UCSD-AML1 (cell line): ENCODE measurements at regions not wholly inside any gene's neighbourhood (a gene's known extent, or its start where the extent isn't known, plus 50 kb on each side); places are given as distances from the start of the nearest gene placed in this dataset.

Experiments
- DNase-seq: peaks from one replicate; lab custom pipeline; 2025; ENCODE audit not compliant: unreplicated experiment; lab: John Stamatoyannopoulos, UW

- DNase-seq, result peak; percentile 16
Observed at GRCh38 chr7:155962191-155962967, 150.1 kb upstream of the SHH start.

GRCh38 chr7:155961241-155962190 is 149.3 kb upstream of the SHH start:
- DNase-seq, result no peak

- no peak for DNase-seq
Observed at GRCh38 chr7:155959894-155960293, 147.6 kb upstream of the SHH start.

- no peak for DNase-seq
Observed at GRCh38 chr7:155956977-155957376, 144.7 kb upstream of the SHH start.

GRCh38 chr7:155955367-155955635 is 143.0 kb upstream of the SHH start:
- no peak for DNase-seq

- no peak for DNase-seq
Observed at GRCh38 chr7:155954550-155955366, 142.5 kb upstream of the SHH start.

- no peak for DNase-seq
Observed at GRCh38 chr7:155953781-155954549, 141.7 kb upstream of the SHH start.

- DNase-seq, result no peak
Observed at GRCh38 chr7:155953501-155953778, 141.2 kb upstream of the SHH start.

GRCh38 chr7:155951554-155952158 is 139.4 kb upstream of the SHH start:
- peak; percentile 13 for DNase-seq

GRCh38 chr7:155950898-155951553 is 138.8 kb upstream of the SHH start:
- no peak for DNase-seq

- no peak for DNase-seq
Observed at GRCh38 chr7:155948845-155949244, 136.6 kb upstream of the SHH start.

- no peak for DNase-seq
Observed at GRCh38 chr7:155948423-155948822, 136.2 kb upstream of the SHH start.

- DNase-seq, result no peak
Observed at GRCh38 chr7:155947051-155947450, 134.8 kb upstream of the SHH start.

GRCh38 chr7:155945670-155946325 is 133.5 kb upstream of the SHH start:
- DNase-seq, result no peak

GRCh38 chr7:155944901-155945300 is 132.6 kb upstream of the SHH start:
- no peak for DNase-seq

- DNase-seq, result no peak
Observed at GRCh38 chr7:155943251-155943899, 131.1 kb upstream of the SHH start.

- no peak for DNase-seq
Observed at GRCh38 chr7:155942226-155942950, 130.1 kb upstream of the SHH start.

GRCh38 chr7:155941688-155942087 is 129.4 kb upstream of the SHH start:
- no peak for DNase-seq
